ENCODE measurements at regions not wholly inside any gene's neighbourhood (a gene's known extent, or its start where the extent isn't known, plus 50 kb on each side); places are given as distances from the start of the nearest gene placed in this dataset.

DNA sequence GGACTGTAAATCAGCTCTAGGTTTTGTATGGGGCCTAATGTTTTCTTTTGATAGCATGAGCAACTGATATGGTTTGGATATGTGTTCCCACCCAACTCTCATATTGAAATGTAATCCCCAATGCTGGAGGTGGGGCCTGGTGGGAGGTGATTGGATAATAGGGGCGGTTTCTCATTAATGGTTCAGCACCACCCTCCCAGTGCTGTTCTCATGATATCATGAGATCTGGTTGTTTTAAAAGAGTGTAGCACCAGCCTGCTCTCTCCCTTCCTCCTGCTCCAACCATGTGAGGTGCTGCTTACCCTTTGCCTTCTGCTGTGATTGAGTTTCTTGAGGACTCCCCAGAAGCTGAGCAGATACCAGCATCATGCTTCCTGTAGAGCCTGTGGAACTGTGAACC, 140.2 kb upstream of the SKOR2 start:
- H3K9ac ChIP-seq: no peak overlapping the region
- H3K9me3 ChIP-seq: no peaks in the 10 kb centered on the region
- H3K9me2 ChIP-seq: no peaks in the 10 kb centered on the region
- POLR2A ChIA-PET: no interaction called here
- CTCF ChIA-PET: interaction anchor here (1.2 kb wide), 1 partner anchor 17 kb away, joined by 3 read pairs; no protein-coding TSS in a partner anchor
- DNase-seq: no peak
- no peaks in the 10 kb centered on the region for H3K4me1 ChIP-seq (ENCODE audit: control insufficient read depth in 1 of 2, insufficient read depth in 2 of 2, low read depth in 1 of 2, low read length in 1 of 2)
- H3K79me2 ChIP-seq (ENCODE audit: insufficient read depth): no peaks in the 10 kb centered on the region
- H3K4me2 ChIP-seq: no peak overlapping the region
- TF ChIP-seq ELF1 (IDR thresholded peaks at IDR 0.05) (no peak), EP300 (IDR thresholded peaks at IDR 0.05; ENCODE audit: borderline replicate concordance in 1 of 2, low read depth in 1 of 2, low read length in 1 of 2) (no peak), TCF12 (IDR thresholded peaks at IDR 0.05) (no peak), SIN3A (IDR thresholded peaks at IDR 0.05; ENCODE audit: borderline replicate concordance, low read depth, low read length) (no peak), RXRA (IDR thresholded peaks at IDR 0.05; ENCODE audit: borderline replicate concordance, low read depth) (no peak)
- no peaks in the 10 kb centered on the region for H3K36me3 ChIP-seq (replicated peaks in 1 of 2; ENCODE audit: control insufficient read depth in 1 of 2, insufficient read depth in 2 of 2, low read length in 1 of 2)
- H3K27me3 ChIP-seq (ENCODE audit: insufficient read depth): no peaks in the 10 kb centered on the region
- no peak overlapping the region for H3K4me3 ChIP-seq (ENCODE audit: low read depth in 2 of 2, low read length in 1 of 2)
- no peaks in the 10 kb centered on the region for H3F3A ChIP-seq (replicated peaks; ENCODE audit: insufficient read depth)
- no peak overlapping the region for H2AFZ ChIP-seq (ENCODE audit: low read depth)
- no peak overlapping the region for H3K27ac ChIP-seq (ENCODE audit: low read depth in 2 of 2, low read length in 1 of 2)
- 8% methylated on average over 1 of the region's 1 CpG for WGBS (ENCODE audit: low lambda C conversion rate)
- H4K20me1 ChIP-seq (ENCODE audit: insufficient read depth): no peaks in the 10 kb centered on the region

DNA sequence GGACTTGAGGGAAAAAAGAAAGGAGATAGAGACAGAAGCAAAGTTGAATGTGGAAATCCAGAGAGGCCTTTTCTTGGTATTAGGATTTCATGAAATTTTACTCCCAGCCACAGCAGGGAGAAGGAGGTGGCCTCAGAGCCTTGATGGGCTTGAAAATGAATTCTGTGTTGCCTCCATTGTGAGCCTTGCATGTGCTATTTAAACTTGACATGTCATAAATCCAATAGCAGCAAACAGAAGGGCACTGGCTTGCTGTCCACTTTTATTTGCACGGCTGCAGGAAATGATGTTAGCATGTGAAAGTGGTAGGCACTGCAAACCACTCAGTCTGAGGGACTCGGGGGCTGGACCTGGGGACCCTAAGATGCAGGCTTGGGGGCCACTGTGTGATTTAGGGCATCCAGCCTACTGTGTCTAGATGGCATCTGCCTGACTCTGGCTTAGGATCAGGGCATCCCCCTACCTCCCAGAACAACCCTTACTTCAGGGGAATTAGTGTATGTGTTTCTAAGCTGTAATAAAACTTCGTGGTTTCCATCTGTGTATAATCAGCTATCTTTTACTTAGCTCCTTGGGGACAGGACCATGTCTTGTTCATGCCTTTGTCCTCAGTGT, 139.1 kb upstream of the SKOR2 start:
- WGBS (ENCODE audit: low lambda C conversion rate): 23% methylated on average over 3 of the region's 3 CpGs
- no peaks in the 10 kb centered on the region for H3K9me2 ChIP-seq
- H3K4me1 ChIP-seq (ENCODE audit: control insufficient read depth in 1 of 2, insufficient read depth in 2 of 2, low read depth in 1 of 2, low read length in 1 of 2): no peaks in the 10 kb centered on the region
- no peaks in the 10 kb centered on the region for H4K20me1 ChIP-seq (ENCODE audit: insufficient read depth)
- ChIA-PET POLR2A (no interaction called here), CTCF (interaction anchor here (1.2 kb wide), 1 partner anchor 19 kb away, joined by 3 read pairs; no protein-coding TSS in a partner anchor)
- H3K27me3 ChIP-seq (ENCODE audit: insufficient read depth): no peaks in the 10 kb centered on the region
- H3F3A ChIP-seq (replicated peaks; ENCODE audit: insufficient read depth): no peaks in the 10 kb centered on the region
- no peaks in the 10 kb centered on the region for H3K36me3 ChIP-seq (replicated peaks in 1 of 2; ENCODE audit: control insufficient read depth in 1 of 2, insufficient read depth in 2 of 2, low read length in 1 of 2)
- H2AFZ ChIP-seq (ENCODE audit: low read depth): no peak overlapping the region
- TF ChIP-seq CTCF (IDR thresholded peaks at IDR 0.05) (no peak), RXRA (IDR thresholded peaks at IDR 0.05; ENCODE audit: borderline replicate concordance, low read depth) (no peak), NRF1 (IDR thresholded peaks at IDR 0.05; ENCODE audit: low read depth, low read length) (no peak), FOSL2 (IDR thresholded peaks at IDR 0.05; ENCODE audit: borderline replicate concordance, low read depth) (no peak), TAF1 (IDR thresholded peaks at IDR 0.05; ENCODE audit: borderline replicate concordance, low read depth, low read length) (no peak), TCF12 (IDR thresholded peaks at IDR 0.05) (no peak), GATA2 (CRISPR knock-in tag; IDR thresholded peaks at IDR 0.05) (no peak)
- TF ChIP-seq, protein P1, sequence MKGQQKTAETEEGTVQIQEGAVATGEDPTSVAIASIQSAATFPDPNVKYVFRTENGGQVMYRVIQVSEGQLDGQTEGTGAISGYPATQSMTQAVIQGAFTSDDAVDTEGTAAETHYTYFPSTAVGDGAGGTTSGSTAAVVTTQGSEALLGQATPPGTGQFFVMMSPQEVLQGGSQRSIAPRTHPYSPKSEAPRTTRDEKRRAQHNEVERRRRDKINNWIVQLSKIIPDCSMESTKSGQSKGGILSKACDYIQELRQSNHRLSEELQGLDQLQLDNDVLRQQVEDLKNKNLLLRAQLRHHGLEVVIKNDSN (IDR thresholded peaks at IDR 0.05; ENCODE audit: borderline replicate concordance, low read depth): no peak
- TF ChIP-seq, protein P2, sequence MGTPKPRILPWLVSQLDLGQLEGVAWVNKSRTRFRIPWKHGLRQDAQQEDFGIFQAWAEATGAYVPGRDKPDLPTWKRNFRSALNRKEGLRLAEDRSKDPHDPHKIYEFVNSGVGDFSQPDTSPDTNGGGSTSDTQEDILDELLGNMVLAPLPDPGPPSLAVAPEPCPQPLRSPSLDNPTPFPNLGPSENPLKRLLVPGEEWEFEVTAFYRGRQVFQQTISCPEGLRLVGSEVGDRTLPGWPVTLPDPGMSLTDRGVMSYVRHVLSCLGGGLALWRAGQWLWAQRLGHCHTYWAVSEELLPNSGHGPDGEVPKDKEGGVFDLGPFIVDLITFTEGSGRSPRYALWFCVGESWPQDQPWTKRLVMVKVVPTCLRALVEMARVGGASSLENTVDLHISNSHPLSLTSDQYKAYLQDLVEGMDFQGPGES (IDR thresholded peaks at IDR 0.05; ENCODE audit: low read depth, low read length): no peak
- TF ChIP-seq, protein P3, sequence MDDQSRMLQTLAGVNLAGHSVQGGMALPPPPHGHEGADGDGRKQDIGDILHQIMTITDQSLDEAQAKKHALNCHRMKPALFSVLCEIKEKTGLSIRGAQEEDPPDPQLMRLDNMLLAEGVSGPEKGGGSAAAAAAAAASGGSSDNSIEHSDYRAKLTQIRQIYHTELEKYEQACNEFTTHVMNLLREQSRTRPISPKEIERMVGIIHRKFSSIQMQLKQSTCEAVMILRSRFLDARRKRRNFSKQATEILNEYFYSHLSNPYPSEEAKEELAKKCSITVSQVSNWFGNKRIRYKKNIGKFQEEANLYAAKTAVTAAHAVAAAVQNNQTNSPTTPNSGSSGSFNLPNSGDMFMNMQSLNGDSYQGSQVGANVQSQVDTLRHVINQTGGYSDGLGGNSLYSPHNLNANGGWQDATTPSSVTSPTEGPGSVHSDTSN (IDR thresholded peaks at IDR 0.05): no peak
- H3K27ac ChIP-seq (ENCODE audit: low read depth in 2 of 2, low read length in 1 of 2): no peak overlapping the region
- H3K9me3 ChIP-seq: peaks cover 3% of the 10 kb centered on the region; the same call in 1 of the 2 replicates
- H3K9ac ChIP-seq: no peak overlapping the region
- H3K4me2 ChIP-seq: no peak overlapping the region
- H3K79me2 ChIP-seq (ENCODE audit: insufficient read depth): no peaks in the 10 kb centered on the region
- no peak for DNase-seq
- H3K4me3 ChIP-seq (ENCODE audit: low read depth in 2 of 2, low read length in 1 of 2): no peak overlapping the region

Data from SK-N-SH (cell line).